Adipose tissue (tissue), 3 donors: ENCODE measurements at regions not wholly inside any gene's neighbourhood (a gene's known extent, or its start where the extent isn't known, plus 50 kb on each side); places are given as distances from the start of the nearest gene placed in this dataset.

Experiments
- H3K27ac ChIP-seq: one replicate; pipeline ENCODE4 v1.5.1; 2013; ENCODE audit warnings: low read depth, low read length
- WGBS, 3 donors: extraction: QIAGEN DNeasy Blood & Tissue Kit; methylation state at CpG; one replicate each; pipeline ENCODE4 v1.1.7; 2013; 5-methylcytosine and 5-hydroxymethylcytosine counted together
- donor health status: healthy with polysubstance abuse.
- donor health status: Bipolar disorder and iron deficiency.
- donor health status: healthy.

- WGBS, 3 donors = 68 to 74% (median 71%) methylated on average over 2 of the region's 2 CpGs
- H3K27ac ChIP-seq = no peak overlapping the region
These were observed 266.3 kb downstream of the MEIS1 start for GRCh38 chr2:66701251-66701650.

- H3K27ac ChIP-seq = no peak overlapping the region
- 69 to 80% (median 74%) methylated on average over 1 of the region's 1 CpG for WGBS, 3 donors
These were observed 266.7 kb downstream of the MEIS1 start for GRCh38 chr2:66701656-66702055.

GRCh38 chr2:66702301-66702700 lies 267.4 kb downstream of the MEIS1 start:
- 45 to 58% (median 49%) methylated on average over 6 of the region's 6 CpGs for WGBS, 3 donors
- no peak overlapping the region for H3K27ac ChIP-seq

GRCh38 chr2:66704786-66705185 lies 269.9 kb downstream of the MEIS1 start:
- no peak overlapping the region for H3K27ac ChIP-seq

GRCh38 chr2:66714610-66715009 lies 279.7 kb downstream of the MEIS1 start:
- no peak overlapping the region for H3K27ac ChIP-seq
- 79 to 92% (median 81%) methylated on average over 1 of the region's 1 CpG for WGBS, 3 donors

GRCh38 chr2:66717218-66717905 lies 282.4 kb downstream of the MEIS1 start:
- 55 to 82% (median 57%) methylated on average over 5 of the region's 5 CpGs for WGBS, 3 donors
- H3K27ac ChIP-seq = no peak overlapping the region

- 82 to 91% (median 85%) methylated on average over 4 of the region's 4 CpGs for WGBS, 3 donors
- H3K27ac ChIP-seq = no peak overlapping the region
These were observed 283.0 kb downstream of the MEIS1 start for GRCh38 chr2:66717973-66718372.

- WGBS, 3 donors = 83 to 100% (median 85%) methylated on average over 1 of the region's 1 CpG
- H3K27ac ChIP-seq = no peak overlapping the region
These were observed 286.9 kb downstream of the MEIS1 start for GRCh38 chr2:66721776-66722175.

- no peak overlapping the region for H3K27ac ChIP-seq
- WGBS, 3 donors = 71 to 79% (median 76%) methylated on average over 6 of the region's 6 CpGs
These were observed 289.3 kb downstream of the MEIS1 start for GRCh38 chr2:66724241-66724640.

- no peak overlapping the region for H3K27ac ChIP-seq
These were observed 294.7 kb downstream of the MEIS1 start for GRCh38 chr2:66729416-66730330.

GRCh38 chr2:66730441-66730840 lies 295.5 kb downstream of the MEIS1 start:
- H3K27ac ChIP-seq = no peak overlapping the region

More at GRCh38 chr2:66729416-66730330, 294.7 kb downstream of the MEIS1 start:
- WGBS, 3 donors = 70 to 79% (median 70%) methylated on average over 6 of the region's 6 CpGs

GRCh38 chr2:66733364-66733999 lies 298.6 kb downstream of the MEIS1 start:
- WGBS, 3 donors = 74 to 87% (median 81%) methylated on average over 8 of the region's 8 CpGs
- H3K27ac ChIP-seq = no peak overlapping the region

More at GRCh38 chr2:66730441-66730840, 295.5 kb downstream of the MEIS1 start:
- 85 to 89% (median 87%) methylated on average over 6 of the region's 6 CpGs for WGBS, 3 donors

GRCh38 chr2:66748939-66749338 lies 314.0 kb downstream of the MEIS1 start:
- no peak overlapping the region for H3K27ac ChIP-seq
- 37 to 77% (median 43%) methylated on average over 3 of the region's 3 CpGs for WGBS, 3 donors

GRCh38 chr2:66749566-66749965 lies 314.6 kb downstream of the MEIS1 start:
- 57 to 84% (median 78%) methylated on average over 1 of the region's 1 CpG for WGBS, 3 donors
- no peak overlapping the region for H3K27ac ChIP-seq

GRCh38 chr2:66753257-66753656 lies 318.3 kb downstream of the MEIS1 start:
- H3K27ac ChIP-seq = no peak overlapping the region
- 51 to 83% (median 65%) methylated on average over 1 of the region's 1 CpG for WGBS, 3 donors

- WGBS, 3 donors = 64 to 85% (median 73%) methylated on average over 3 of the region's 3 CpGs
- H3K27ac ChIP-seq = no peak overlapping the region
These were observed 318.7 kb downstream of the MEIS1 start for GRCh38 chr2:66753660-66754059.

GRCh38 chr2:66755974-66756373 lies 321.0 kb downstream of the MEIS1 start:
- H3K27ac ChIP-seq = no peak overlapping the region
- WGBS, 3 donors = 39 to 86% (median 82%) methylated on average over 1 of the region's 1 CpG

GRCh38 chr2:66761826-66762225 lies 326.9 kb downstream of the MEIS1 start:
- no peak overlapping the region for H3K27ac ChIP-seq
- 77 to 94% (median 91%) methylated on average over 2 of the region's 2 CpGs for WGBS, 3 donors

GRCh38 chr2:66762761-66763160 lies 327.8 kb downstream of the MEIS1 start:
- H3K27ac ChIP-seq = no peak overlapping the region
- 77 to 86% (median 86%) methylated on average over 25 of the region's 25 CpGs for WGBS, 3 donors
